Esophagus squamous epithelium (tissue), 5 donors: ENCODE measurements at regions not wholly inside any gene's neighbourhood (a gene's known extent, or its start where the extent isn't known, plus 50 kb on each side); places are given as distances from the start of the nearest gene placed in this dataset.

ENCODE experiments used
- DNase-seq: peaks from one replicate; lab custom pipeline; 2025; lab: John Stamatoyannopoulos, UW
- H3K27ac ChIP-seq, 4 donors: fragments of 200-600 bp; sonication (generic); one replicate each; pipeline ENCODE4 v1.5.1; 2016 to 2019; ENCODE audit warnings: mild to moderate bottlenecking in 1 of 4
- H3K27me3 ChIP-seq, 4 donors: fragments of 200-600 bp; sonication (generic); 1 replicate in 3 of 4; 2 replicates in 1 of 4; pipeline versions ENCODE4 v1.5.1 to v1.6.0; 2017 to 2021; ENCODE audit warnings: antibody characterized with exemption in 1 of 4
- H3K36me3 ChIP-seq, 3 donors: fragments of 200-600 bp; sonication (generic); one replicate each; pipeline ENCODE4 v1.5.1; 2016 to 2019
- H3K4me1 ChIP-seq, 3 donors: fragments of 200-600 bp; sonication (generic); one replicate each; pipeline ENCODE4 v1.5.1; 2017 to 2019
- H3K4me3 ChIP-seq, 4 donors: fragments of 200-600 bp; sonication (generic); 1 replicate in 3 of 4; 2 replicates in 1 of 4; pipeline ENCODE4 v1.5.1; 2016 to 2019; ENCODE audit warnings: mild to moderate bottlenecking in 2 of 4, moderate library complexity in 1 of 4
- H3K9me3 ChIP-seq, 3 donors: fragments of 200-600 bp; sonication (generic); one replicate each; pipeline ENCODE4 v1.5.1; 2016 to 2019
- CTCF ChIP-seq, 6 experiments: fragments of 450-650 bp in 4 of 6; fragments of 200-600 bp in 2 of 6; sonication (generic) in 2 of 6; IDR thresholded peaks; one replicate each; pipeline ENCODE4 v1.5.1; 2016 to 2019; ENCODE audit warnings: antibody characterized with exemption in 6 of 6, mild to moderate bottlenecking in 4 of 6, moderate library complexity in 4 of 6
- POLR2A ChIP-seq, 4 donors: fragments of 450-650 bp; IDR thresholded peaks; one replicate each; pipeline ENCODE4 v1.6.1; 2017; ENCODE audit warnings: antibody characterized with exemption in 4 of 4, mild to moderate bottlenecking in 4 of 4, moderate library complexity in 3 of 4
- WGBS, 2 donors: methylation state at CpG; one replicate each; pipeline ENCODE4 v1.1.5; 2018; 5-methylcytosine and 5-hydroxymethylcytosine counted together
- intact Hi-C: fragments of 100-400 bp; cut with DNase I; formaldehyde crosslinking; loops from one replicate; pipeline ENCODE4 v1.15.0; 2022
- donor health status: DM: yes; HTN: yes; CAD: no.

GRCh38 chr1:29565490-29565889 is 329.2 kb downstream of the PTPRU start:
- H3K9me3 ChIP-seq: peaks cover 0 to 58% (median 23%) of the 10 kb centered on the region in 3 donors
- no peaks in the 10 kb centered on the region for H3K27me3 ChIP-seq
- no peak overlapping the region for H3K27ac ChIP-seq
- no peak overlapping the region for H3K4me3 ChIP-seq
- intact Hi-C loops: no loop called here
- peaks cover 0 to 8% (median 0%) of the 10 kb centered on the region in 3 donors for H3K4me1 ChIP-seq
- TF ChIP-seq CTCF (IDR thresholded peaks at IDR 0.05) (no peak), POLR2A (IDR thresholded peaks at IDR 0.05) (no peak)
- 100% methylated on average over 1 of the region's 1 CpG for WGBS, 2 donors
- H3K36me3 ChIP-seq: no peaks in the 10 kb centered on the region
- no peak for DNase-seq

- H3K4me1 ChIP-seq: no peaks in the 10 kb centered on the region
- intact Hi-C loops: no loop called here
- no peaks in the 10 kb centered on the region for H3K27me3 ChIP-seq
- peaks cover 0 to 58% (median 23%) of the 10 kb centered on the region in 3 donors for H3K9me3 ChIP-seq
- no peak for TF ChIP-seq POLR2A (IDR thresholded peaks at IDR 0.05)
- TF ChIP-seq CTCF (IDR thresholded peaks at IDR 0.05): no peak
- no peaks in the 10 kb centered on the region for H3K36me3 ChIP-seq
- WGBS, 2 donors: 79 to 88% methylated on average over 4 of the region's 4 CpGs
- H3K27ac ChIP-seq: no peak overlapping the region
- no peak for DNase-seq
- no peak overlapping the region for H3K4me3 ChIP-seq
Measured at GRCh38 chr1:29563571-29563970, 327.2 kb downstream of the PTPRU start.

DNA sequence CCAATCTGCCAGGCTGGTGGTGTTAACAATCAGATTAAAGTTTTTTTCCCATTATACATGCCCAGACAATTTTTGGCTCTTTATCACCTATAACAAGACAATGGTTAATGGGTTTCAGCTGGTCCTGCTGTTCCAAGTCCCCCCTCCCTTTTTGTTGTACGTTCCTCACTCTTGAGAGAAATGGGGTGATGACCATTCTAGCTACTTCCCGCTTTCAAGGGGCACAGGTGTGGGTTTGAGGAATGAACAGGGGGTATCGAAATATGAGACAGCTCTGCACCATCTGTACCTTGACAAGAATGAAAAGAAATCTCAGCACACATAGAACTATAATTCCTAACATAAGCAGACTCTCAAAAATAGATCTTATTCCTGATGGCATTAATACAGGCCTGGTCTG is 326.8 kb downstream of the PTPRU start:
- TF ChIP-seq POLR2A (IDR thresholded peaks at IDR 0.05): no peak
- TF ChIP-seq CTCF (IDR thresholded peaks at IDR 0.05): no peak
- no peak for DNase-seq
- peaks cover 0 to 55% (median 23%) of the 10 kb centered on the region in 3 donors for H3K9me3 ChIP-seq
- H3K4me3 ChIP-seq: no peak overlapping the region
- intact Hi-C loops: no loop called here
- H3K27ac ChIP-seq: no peak overlapping the region
- H3K27me3 ChIP-seq: no peaks in the 10 kb centered on the region
- 59 to 61% methylated on average over 3 of the region's 3 CpGs for WGBS, 2 donors
- H3K4me1 ChIP-seq: no peaks in the 10 kb centered on the region
- no peaks in the 10 kb centered on the region for H3K36me3 ChIP-seq

- 80 to 85% methylated on average over 2 to 3 of the region's 3 CpGs for WGBS, 2 donors
- intact Hi-C loops: no loop called here
- no peak overlapping the region for H3K27ac ChIP-seq
- DNase-seq: no peak
- H3K9me3 ChIP-seq: peaks cover 0 to 19% (median 0%) of the 10 kb centered on the region in 3 donors
- TF ChIP-seq CTCF (IDR thresholded peaks at IDR 0.05) (no peak), POLR2A (IDR thresholded peaks at IDR 0.05) (no peak)
- H3K27me3 ChIP-seq: peaks cover 0 to 6% (median 0%) of the 10 kb centered on the region in 4 donors
- no peak overlapping the region for H3K4me3 ChIP-seq
- H3K4me1 ChIP-seq: no peaks in the 10 kb centered on the region
- no peaks in the 10 kb centered on the region for H3K36me3 ChIP-seq
Measured at GRCh38 chr1:29559056-29559455, 322.7 kb downstream of the PTPRU start.

GRCh38 chr1:29557701-29558600 is 321.6 kb downstream of the PTPRU start:
- Histone ChIP-seq H3K4me1 (no peaks in the 10 kb centered on the region), H3K36me3 (no peaks in the 10 kb centered on the region), H3K4me3 (no peak overlapping the region), H3K9me3 (peaks cover 0 to 8% (median 0%) of the 10 kb centered on the region in 3 donors), H3K27ac (no peak overlapping the region), H3K27me3 (peaks cover 0 to 6% (median 0%) of the 10 kb centered on the region in 4 donors)
- 64 to 68% methylated on average over 6 to 13 of the region's 16 CpGs for WGBS, 2 donors
- intact Hi-C loops: no loop called here
- no peak for DNase-seq
- TF ChIP-seq CTCF (IDR thresholded peaks at IDR 0.05) (no peak), POLR2A (IDR thresholded peaks at IDR 0.05) (no peak)
